Activated CD4-positive, alpha-beta T cell treated with anti-CD3 and anti-CD28 coated beads for 36 hours (primary cell): ENCODE measurements at regions not wholly inside any gene's neighbourhood (a gene's known extent, or its start where the extent isn't known, plus 50 kb on each side); places are given as distances from the start of the nearest gene placed in this dataset.
A peak's percentile ranks its signal among the peaks of the same experiment; 100 is the strongest.

ENCODE experiments used
- ATAC-seq: fragments of 200-7000 bp; cut with Tn5 transposase; one replicate; pipeline ENCODE4 v1.10.0; 2021; ENCODE audit warnings: mild to moderate bottlenecking, moderate library complexity
- CTCF ChIA-PET: fragments of 350-600 bp; sonication (Branson Sonifier 250); formaldehyde crosslinking; loops from one replicate; lab custom pipeline; 2021; ENCODE audit warnings: antibody characterized with exemption; lab: Charles Lee
- POLR2A ChIA-PET: fragments of 350-600 bp; sonication (Branson Sonifier 250); formaldehyde crosslinking; loops from one replicate; lab custom pipeline; 2021; ENCODE audit warnings: antibody characterized with exemption, inconsistent platforms; lab: Charles Lee
- DNase-seq: peaks from one replicate; pipeline ENCODE4 v3.0.0-alpha.2; 2020
- H3K27ac Mint-ChIP-seq: one replicate; pipeline ENCODE4 v1.8.0; 2021; ENCODE audit warnings: mixed read lengths
- H3K27me3 Mint-ChIP-seq: one replicate; pipeline ENCODE4 v1.8.0; 2021; ENCODE audit warnings: mixed read lengths
- H3K36me3 Mint-ChIP-seq: one replicate; pipeline ENCODE4 v1.8.0; 2021; ENCODE audit warnings: low read depth, mixed read lengths
- H3K4me1 Mint-ChIP-seq: one replicate; pipeline ENCODE4 v1.8.0; 2021; ENCODE audit warnings: mixed read lengths
- H3K4me3 Mint-ChIP-seq: one replicate; pipeline ENCODE4 v1.8.0; 2021; ENCODE audit warnings: mild to moderate bottlenecking, moderate library complexity, mixed read lengths
- H3K9me3 Mint-ChIP-seq: one replicate; pipeline ENCODE4 v1.8.0; 2021; ENCODE audit warnings: low read depth, mixed read lengths
- intact Hi-C, 2 experiments: fragments of 100-400 bp; cut with DNase I in 1 of 2; cut with micrococcal nuclease in 1 of 2; formaldehyde crosslinking; loops; one replicate each; pipeline versions ENCODE4 v1.14.2 to v1.15.1; 2022 to 2024; cut with DNase I, micrococcal nuclease

DNA sequence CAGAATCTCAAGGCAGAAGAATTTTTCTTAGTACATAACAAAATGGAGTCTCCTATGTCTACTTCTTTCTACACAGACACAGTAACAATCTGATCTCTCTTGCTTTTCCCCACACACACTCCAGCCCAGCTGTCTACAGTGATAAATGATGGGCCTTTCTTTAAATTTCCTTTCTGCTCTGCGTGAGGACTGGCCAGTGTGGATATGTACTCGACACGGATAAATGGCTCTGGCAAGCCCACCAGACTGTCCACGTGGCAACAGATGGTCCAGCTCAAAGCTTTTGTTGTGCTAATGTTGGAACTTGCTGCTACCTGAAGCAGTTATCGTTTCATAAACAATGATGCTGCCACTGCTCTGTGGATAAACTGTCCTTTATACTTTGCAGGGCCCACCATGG is 410.7 kb downstream of the TMEM114 start:
- DNase-seq (no peak), ATAC-seq (no peak)
- peaks cover 7% of the 10 kb centered on the region for H3K9me3 Mint-ChIP-seq
- POLR2A ChIA-PET, result no interaction called here
- H3K27ac Mint-ChIP-seq, result no peak overlapping the region
- no peaks in the 10 kb centered on the region for H3K4me1 Mint-ChIP-seq
- H3K4me3 Mint-ChIP-seq, result no peak overlapping the region
- no peaks in the 10 kb centered on the region for H3K36me3 Mint-ChIP-seq
- no peaks in the 10 kb centered on the region for H3K27me3 Mint-ChIP-seq
- intact Hi-C loops, result no loop called here
- CTCF ChIA-PET, result no interaction called here

DNA sequence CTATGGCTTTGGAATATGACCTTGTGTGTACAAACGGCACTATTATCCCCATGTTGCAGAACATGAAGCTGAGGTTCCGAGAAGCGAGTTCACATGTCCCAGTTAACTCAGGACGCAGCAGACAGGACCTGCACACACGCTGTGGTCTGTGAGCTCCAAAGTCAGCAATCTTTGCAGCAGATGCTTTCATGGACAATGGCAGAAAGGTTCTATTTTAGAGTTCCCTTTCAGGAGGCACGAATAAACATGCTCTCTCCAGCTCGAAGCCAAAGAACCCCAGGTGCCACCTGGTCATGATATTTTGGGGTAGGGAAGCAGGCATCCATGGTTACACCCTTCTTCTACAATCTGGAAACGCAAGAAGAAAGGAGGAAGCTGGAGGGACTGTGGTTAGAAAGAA is 412.0 kb downstream of the TMEM114 start:
- ChIA-PET CTCF (no interaction called here), POLR2A (interaction anchor here (0.6 to 0.7 kb wide), 3 partner anchors 123 to 1112 kb away, joined by 4 to 5 read pairs (median 5); no protein-coding TSS in a partner anchor)
- Mint-ChIP-seq H3K4me3 (no peak overlapping the region), H3K4me1 (no peaks in the 10 kb centered on the region), H3K36me3 (no peaks in the 10 kb centered on the region), H3K27ac (no peak overlapping the region), H3K27me3 (no peaks in the 10 kb centered on the region), H3K9me3 (peaks cover 2% of the 10 kb centered on the region)
- no peak for DNase-seq
- intact Hi-C loops, result no loop called here
- ATAC-seq, result no peak

DNA sequence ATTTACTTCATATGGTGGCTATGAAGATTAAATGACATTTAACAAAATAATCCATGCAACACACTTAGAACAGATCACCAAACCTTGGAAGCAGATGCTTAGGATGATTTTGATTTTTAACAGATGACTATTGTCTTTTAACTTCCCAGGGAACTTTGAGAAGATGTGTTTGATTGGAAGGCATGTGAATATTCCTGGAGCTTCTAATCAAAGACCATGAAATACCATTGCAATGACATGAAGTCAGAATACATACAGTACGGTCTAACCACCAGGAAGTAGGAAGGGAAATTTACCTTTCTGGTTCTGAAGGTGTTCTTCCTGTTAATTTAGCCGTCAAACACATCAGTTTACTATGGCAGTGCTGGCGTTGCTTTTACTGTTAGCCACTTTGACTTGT is 414.9 kb downstream of the TMEM114 start:
- Mint-ChIP-seq H3K4me3 (no peak overlapping the region), H3K27me3 (no peaks in the 10 kb centered on the region), H3K4me1 (no peaks in the 10 kb centered on the region), H3K36me3 (no peaks in the 10 kb centered on the region), H3K27ac (no peak overlapping the region), H3K9me3 (peaks cover 6% of the 10 kb centered on the region)
- no peak for DNase-seq
- intact Hi-C loops, result no loop called here
- POLR2A ChIA-PET, result no interaction called here
- CTCF ChIA-PET, result no interaction called here
- ATAC-seq, result no peak

DNA sequence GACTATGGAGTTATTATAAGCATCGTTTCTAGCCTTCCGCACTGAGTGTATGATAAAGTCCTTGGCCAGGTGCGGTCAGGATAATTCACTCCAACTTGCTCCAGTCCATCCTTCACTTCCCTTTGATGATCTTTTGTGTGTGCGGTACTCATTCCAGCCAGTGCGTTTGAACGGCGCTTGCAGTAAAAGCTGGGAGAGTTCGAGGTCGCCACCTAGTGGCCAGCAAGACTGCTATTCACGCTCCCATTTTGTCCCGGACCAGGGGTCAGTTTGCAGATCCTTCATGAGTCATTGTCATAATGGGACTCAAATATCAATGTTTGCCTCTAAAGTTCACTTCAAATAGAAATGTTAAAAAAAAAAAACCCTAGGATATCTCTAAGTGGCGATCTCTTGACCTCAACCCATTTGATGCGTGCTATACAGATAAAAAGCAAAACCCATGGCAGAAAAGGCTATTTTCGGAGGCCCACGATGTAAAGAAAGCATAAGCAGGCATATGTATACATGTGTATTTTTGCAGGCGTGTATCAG is 417.1 kb downstream of the TMEM114 start:
- H3K27ac Mint-ChIP-seq, result no peak overlapping the region
- peaks cover 11% of the 10 kb centered on the region for H3K9me3 Mint-ChIP-seq
- no peaks in the 10 kb centered on the region for H3K4me1 Mint-ChIP-seq
- CTCF ChIA-PET, result interaction anchor here (0.8 to 1.5 kb wide), 2 partner anchors 19 to 20 kb away, joined by 3 to 4 read pairs; no protein-coding TSS in a partner anchor
- H3K27me3 Mint-ChIP-seq, result no peaks in the 10 kb centered on the region
- DNase-seq, result peak; percentile 72
- H3K4me3 Mint-ChIP-seq, result no peak overlapping the region
- POLR2A ChIA-PET, result no interaction called here
- H3K36me3 Mint-ChIP-seq, result no peaks in the 10 kb centered on the region
- ATAC-seq, result no peak
- intact Hi-C loops, result loop anchor here in 1 of 2 experiments (1.0 to 5.0 kb wide), 3 partner anchors 660 to 1488 kb away; no protein-coding TSS in a partner anchor

DNA sequence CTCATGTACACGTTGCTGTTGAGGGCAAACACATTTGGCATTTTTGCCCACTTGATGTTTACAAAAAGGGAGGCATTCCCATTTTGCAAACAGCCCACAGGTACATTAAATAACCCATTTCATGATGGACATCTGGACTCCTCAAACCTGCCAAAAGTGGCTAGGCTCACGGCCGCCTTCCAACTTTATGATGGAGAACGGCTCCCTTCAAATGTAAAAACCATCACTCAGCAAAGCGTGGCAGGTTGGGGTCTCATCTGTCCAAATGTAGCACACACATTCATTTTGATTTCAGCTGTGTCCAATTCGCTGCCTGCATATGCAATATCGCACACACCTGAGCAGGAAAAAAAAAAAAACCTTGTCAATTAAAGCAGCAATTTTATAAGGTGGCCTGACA is 417.8 kb downstream of the TMEM114 start:
- ATAC-seq, result no peak
- intact Hi-C loops, result loop anchor here in 1 of 2 experiments (2.0 to 5.0 kb wide), 2 partner anchors 1145 to 1488 kb away; no protein-coding TSS in a partner anchor

DNA sequence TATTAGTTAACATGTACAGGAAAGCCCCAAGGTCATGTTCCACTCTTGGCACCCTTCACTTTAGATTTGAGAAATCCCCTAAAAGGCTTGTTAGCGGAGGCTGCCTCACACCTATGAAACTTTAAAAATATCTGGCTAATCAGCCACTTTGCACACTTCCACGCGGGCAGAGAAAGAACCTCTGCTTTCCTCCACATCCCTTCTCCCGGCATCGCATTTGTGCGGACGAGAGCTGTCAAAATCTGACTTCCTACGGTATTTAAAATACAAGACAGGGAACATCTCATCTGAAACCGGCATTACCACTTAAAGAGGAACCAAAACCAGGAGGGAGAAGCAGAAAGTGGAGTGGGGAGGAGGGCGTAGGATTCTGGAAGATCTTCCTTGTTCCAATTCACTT is 422.3 kb downstream of the TMEM114 start:
- H3K27me3 Mint-ChIP-seq, result no peaks in the 10 kb centered on the region
- no peaks in the 10 kb centered on the region for H3K4me1 Mint-ChIP-seq
- ChIA-PET CTCF (no interaction called here), POLR2A (no interaction called here)
- no peak overlapping the region for H3K4me3 Mint-ChIP-seq
- H3K9me3 Mint-ChIP-seq, result peaks cover 14% of the 10 kb centered on the region
- no peak overlapping the region for H3K27ac Mint-ChIP-seq
- no peak for ATAC-seq
- no peaks in the 10 kb centered on the region for H3K36me3 Mint-ChIP-seq
- intact Hi-C loops, result no loop called here
- DNase-seq, result no peak

More for the DNA sequence above, 417.8 kb downstream of the TMEM114 start:
- no peak for DNase-seq
- Mint-ChIP-seq H3K4me1 (no peaks in the 10 kb centered on the region), H3K27ac (no peak overlapping the region), H3K36me3 (no peaks in the 10 kb centered on the region), H3K27me3 (no peaks in the 10 kb centered on the region), H3K9me3 (peaks cover 11% of the 10 kb centered on the region), H3K4me3 (no peak overlapping the region)
- POLR2A ChIA-PET, result no interaction called here
- CTCF ChIA-PET, result interaction anchor here (1.5 kb wide), 1 partner anchor 19 kb away, joined by 4 read pairs; no protein-coding TSS in a partner anchor

DNA sequence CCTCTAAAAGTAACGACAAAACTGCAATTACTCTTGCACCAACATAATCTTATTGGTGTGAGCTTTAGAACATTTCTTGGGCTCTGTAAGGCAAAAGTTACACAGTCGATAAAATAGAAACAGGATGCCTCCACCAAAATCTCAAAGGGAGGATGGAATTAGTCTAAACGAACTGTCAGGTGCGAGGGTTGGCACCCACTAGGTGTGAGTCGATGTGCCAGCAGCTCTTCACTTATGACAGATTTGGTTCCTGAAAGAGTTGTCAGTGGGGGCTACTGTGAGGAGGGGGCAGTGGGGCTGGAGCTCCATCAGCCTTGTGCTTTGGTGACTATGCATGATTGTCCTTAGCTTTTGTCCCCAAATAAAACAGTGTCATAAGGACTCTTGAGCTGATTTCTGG is 422.9 kb downstream of the TMEM114 start:
- no peak overlapping the region for H3K4me3 Mint-ChIP-seq
- H3K4me1 Mint-ChIP-seq, result no peaks in the 10 kb centered on the region
- H3K27ac Mint-ChIP-seq, result no peak overlapping the region
- no peaks in the 10 kb centered on the region for H3K27me3 Mint-ChIP-seq
- POLR2A ChIA-PET, result no interaction called here
- ATAC-seq, result no peak
- intact Hi-C loops, result no loop called here
- no peak for DNase-seq
- peaks cover 14% of the 10 kb centered on the region for H3K9me3 Mint-ChIP-seq
- CTCF ChIA-PET, result no interaction called here
- H3K36me3 Mint-ChIP-seq, result no peaks in the 10 kb centered on the region

DNA sequence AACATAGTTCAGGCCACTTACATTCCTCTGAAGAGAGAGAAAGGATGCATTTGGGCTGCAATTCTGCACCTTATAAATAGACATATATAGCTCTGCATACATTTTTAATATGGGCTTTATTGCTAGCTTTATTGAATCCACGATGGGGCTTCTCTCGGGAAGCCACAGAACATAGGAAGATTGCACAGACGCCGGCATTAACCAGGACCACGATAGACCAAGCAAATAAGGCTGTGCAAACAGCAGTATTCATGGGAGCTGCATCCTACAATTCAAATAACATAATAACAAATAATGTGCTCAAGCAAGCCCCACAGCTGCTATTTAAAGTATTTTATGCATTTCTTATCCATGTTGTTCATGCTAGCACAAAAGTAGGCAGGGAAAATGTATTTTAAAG is 432.3 kb downstream of the TMEM114 start:
- DNase-seq, result no peak
- Mint-ChIP-seq H3K4me1 (no peaks in the 10 kb centered on the region), H3K4me3 (no peak overlapping the region), H3K27me3 (no peaks in the 10 kb centered on the region), H3K9me3 (peaks cover 10% of the 10 kb centered on the region), H3K36me3 (no peaks in the 10 kb centered on the region), H3K27ac (no peak overlapping the region)
- no peak for ATAC-seq
- CTCF ChIA-PET, result no interaction called here
- intact Hi-C loops, result no loop called here
- POLR2A ChIA-PET, result no interaction called here

DNA sequence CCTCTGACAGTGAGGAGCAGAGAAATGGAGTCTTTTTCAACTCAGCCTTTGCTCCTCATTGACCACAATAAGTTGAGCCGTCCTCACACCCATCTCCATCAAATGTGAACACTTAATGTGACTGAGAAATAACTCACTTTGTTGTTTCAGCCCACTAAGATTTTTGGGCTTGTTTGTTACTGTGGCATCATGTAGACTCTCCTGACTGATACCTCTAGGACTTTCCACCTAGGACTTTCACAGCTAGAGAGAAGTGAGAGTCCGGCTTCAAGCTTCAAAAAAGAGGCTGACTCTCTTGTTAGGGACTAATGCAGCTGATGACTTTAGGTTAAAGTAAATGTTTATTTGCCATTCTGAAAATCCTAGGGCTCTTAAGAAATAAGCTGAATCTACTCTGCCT is 435.0 kb downstream of the TMEM114 start:
- Mint-ChIP-seq H3K9me3 (peaks cover 14% of the 10 kb centered on the region), H3K4me1 (no peaks in the 10 kb centered on the region), H3K4me3 (no peak overlapping the region), H3K27me3 (no peaks in the 10 kb centered on the region), H3K27ac (no peak overlapping the region), H3K36me3 (no peaks in the 10 kb centered on the region)
- ATAC-seq (no peak), DNase-seq (no peak)
- intact Hi-C loops, result no loop called here
- POLR2A ChIA-PET, result no interaction called here
- CTCF ChIA-PET, result no interaction called here

DNA sequence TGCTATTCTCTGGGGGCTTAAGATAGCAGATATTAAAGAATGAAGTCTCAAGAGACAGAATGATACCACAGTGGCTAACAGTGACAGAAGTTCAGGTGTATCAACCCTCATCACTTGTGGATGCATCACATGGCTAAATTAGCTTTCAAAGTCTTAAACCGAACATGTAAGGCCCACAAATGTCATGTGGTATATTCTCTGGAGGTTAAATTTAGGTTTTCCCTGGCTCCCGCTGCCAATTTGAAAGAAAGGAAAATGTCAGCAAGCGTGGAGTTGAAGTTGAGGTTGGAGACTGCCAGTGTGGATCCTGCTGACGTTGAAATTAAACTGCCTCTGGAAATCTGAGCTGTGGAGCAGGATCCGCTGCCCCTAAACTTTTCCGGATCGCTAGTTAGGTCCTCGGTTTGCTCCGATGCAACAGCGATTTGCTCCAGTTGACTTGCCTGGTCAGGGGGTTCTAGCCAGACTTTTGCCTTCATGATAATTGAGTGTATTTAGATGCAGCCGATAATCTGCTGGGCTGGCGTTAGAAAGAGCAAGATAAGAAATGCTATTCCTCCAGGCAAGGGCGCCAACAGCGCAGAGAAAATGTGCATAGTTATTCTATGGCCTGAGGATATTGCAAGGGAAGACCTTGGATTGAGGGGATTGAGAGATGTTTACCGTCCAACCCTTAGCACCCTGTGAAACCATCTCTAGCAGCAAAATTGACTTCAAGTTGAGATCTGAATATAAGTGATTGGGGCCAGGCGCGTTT is 443.9 kb downstream of the TMEM114 start:
- intact Hi-C loops, result no loop called here
- Mint-ChIP-seq H3K4me3 (no peak overlapping the region), H3K27me3 (no peaks in the 10 kb centered on the region), H3K36me3 (no peaks in the 10 kb centered on the region), H3K27ac (no peak overlapping the region), H3K9me3 (peaks cover 12% of the 10 kb centered on the region), H3K4me1 (no peaks in the 10 kb centered on the region)
- no peak for DNase-seq
- ATAC-seq, result no peak
- ChIA-PET POLR2A (no interaction called here), CTCF (no interaction called here)

DNA sequence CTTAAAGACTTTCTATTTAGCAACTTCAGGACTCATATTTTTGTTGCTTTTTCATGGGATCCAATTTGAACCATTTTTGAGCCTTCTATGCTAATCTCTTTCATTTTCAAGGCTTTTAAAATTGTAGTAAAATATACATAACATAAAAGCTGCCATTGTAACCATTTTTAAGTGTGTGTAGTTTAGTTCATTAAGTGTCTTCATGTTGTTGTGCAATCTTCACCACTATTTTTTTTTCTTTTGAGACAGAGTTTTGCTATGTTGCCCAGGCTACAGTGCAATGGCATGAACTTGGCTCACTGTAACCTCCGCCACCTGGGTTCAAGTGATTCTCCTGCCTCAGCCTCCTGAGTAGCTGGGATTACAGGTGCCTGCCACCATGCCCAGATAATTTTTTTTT is 451.6 kb downstream of the TMEM114 start:
- H3K36me3 Mint-ChIP-seq, result no peaks in the 10 kb centered on the region
- intact Hi-C loops, result no loop called here
- CTCF ChIA-PET, result no interaction called here

DNA sequence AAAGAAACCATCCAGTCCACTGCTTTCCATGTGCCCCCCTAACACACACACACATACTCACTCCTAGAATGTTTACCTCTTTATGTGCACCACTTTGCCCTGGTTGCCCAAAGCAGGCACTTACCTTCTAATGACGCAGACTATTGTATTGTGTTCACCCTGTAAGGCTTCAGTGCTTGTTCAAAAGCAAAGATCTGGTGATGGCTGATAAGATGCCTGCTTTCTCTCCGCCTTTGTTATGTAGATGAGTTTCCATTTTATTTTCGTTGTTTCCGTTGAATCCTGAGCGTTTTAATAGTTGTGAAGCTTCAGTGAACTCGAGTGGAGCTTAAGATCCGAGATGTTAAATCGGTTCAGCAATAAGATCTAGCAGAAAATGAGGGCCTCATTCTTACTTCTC is 452.7 kb downstream of the TMEM114 start:
- ChIA-PET POLR2A (no interaction called here), CTCF (no interaction called here)
- no peak for DNase-seq
- no peaks in the 10 kb centered on the region for H3K27me3 Mint-ChIP-seq
- H3K9me3 Mint-ChIP-seq, result peaks cover 4% of the 10 kb centered on the region
- no peaks in the 10 kb centered on the region for H3K36me3 Mint-ChIP-seq
- no peak for ATAC-seq
- intact Hi-C loops, result no loop called here
- no peak overlapping the region for H3K4me3 Mint-ChIP-seq
- no peaks in the 10 kb centered on the region for H3K4me1 Mint-ChIP-seq
- H3K27ac Mint-ChIP-seq, result no peak overlapping the region

More for the DNA sequence above, 451.6 kb downstream of the TMEM114 start:
- Mint-ChIP-seq H3K27me3 (no peaks in the 10 kb centered on the region), H3K4me3 (no peak overlapping the region), H3K4me1 (no peaks in the 10 kb centered on the region), H3K27ac (no peak overlapping the region), H3K9me3 (peaks cover 4% of the 10 kb centered on the region)
- no peak for DNase-seq
- no peak for ATAC-seq
- POLR2A ChIA-PET, result interaction anchor here (0.7 kb wide), 1 partner anchor 189 kb away, joined by 3 read pairs; no protein-coding TSS in a partner anchor
